SU-DHL-6 (cell line): ENCODE measurements at regions not wholly inside any gene's neighbourhood (a gene's known extent, or its start where the extent isn't known, plus 50 kb on each side); places are given as distances from the start of the nearest gene placed in this dataset.

Experiments used
- CTCF ChIP-seq: fragments of 200-600 bp; sonication (generic); IDR thresholded peaks from one replicate; pipeline ENCODE4 v1.5.1; 2017; ENCODE audit warnings: antibody characterized with exemption, mild to moderate bottlenecking, low read length, moderate library complexity; ENCODE audit not compliant: insufficient read depth, poor library complexity, severe bottlenecking
- EZH2phosphoT487 ChIP-seq: fragments of 200-600 bp; sonication (generic), shearing (Covaris generic); conservative IDR thresholded peaks from 2 replicates; pipeline ENCODE4 v1.6.1; 2018; ENCODE audit warnings: mild to moderate bottlenecking, antibody characterized with exemption, low read length, moderate library complexity, mixed read lengths

- TF ChIP-seq CTCF (no peak), EZH2phosphoT487 (no peak)
Measured at GRCh38 chr16:86934581-86935375, 356.4 kb downstream of the FOXL1 start.
